Neural cell (in vitro differentiated cells): ENCODE measurements at regions not wholly inside any gene's neighbourhood (a gene's known extent, or its start where the extent isn't known, plus 50 kb on each side); places are given as distances from the start of the nearest gene placed in this dataset.

Source experiments
- EP300 ChIP-seq: fragments of 450-650 bp; conservative IDR thresholded peaks from 2 replicates; pipeline ENCODE4 v1.6.1; 2014; ENCODE audit warnings: antibody characterized with exemption, mild to moderate bottlenecking, moderate library complexity; ENCODE audit not compliant: poor library complexity, severe bottlenecking
- EZH2 ChIP-seq: fragments of 200-600, 300-800 bp; shearing (Covaris generic), sonication (generic); IDR thresholded peaks from 2 replicates; pipeline ENCODE4 v1.6.1; 2014; ENCODE audit warnings: antibody characterized with exemption, low read length, borderline replicate concordance, mild to moderate bottlenecking; ENCODE audit not compliant: insufficient read depth, poor library complexity, severe bottlenecking
- POLR2AphosphoS5 ChIP-seq: IDR thresholded peaks from 2 replicates; pipeline ENCODE4 v1.6.1; 2012
- RAD21 ChIP-seq: fragments of 450-650 bp; conservative IDR thresholded peaks from 2 replicates; pipeline ENCODE4 v1.6.1; 2014; ENCODE audit warnings: antibody characterized with exemption, mild to moderate bottlenecking, moderate library complexity
- TAF1 ChIP-seq: IDR thresholded peaks from 2 replicates; pipeline ENCODE4 v1.6.1; 2012; ENCODE audit warnings: low read depth
- TF ChIP-seq, protein P1 (sequence below): fragments of 450-650 bp; IDR thresholded peaks from 2 replicates; pipeline ENCODE4 v1.5.1; 2014; ENCODE audit warnings: antibody characterized with exemption, mild to moderate bottlenecking, moderate library complexity; ENCODE audit not compliant: poor library complexity, severe bottlenecking
- TF ChIP-seq, protein P2 (sequence below): IDR thresholded peaks from 2 replicates; pipeline ENCODE4 v1.6.1; 2012; ENCODE audit warnings: borderline replicate concordance

DNA sequence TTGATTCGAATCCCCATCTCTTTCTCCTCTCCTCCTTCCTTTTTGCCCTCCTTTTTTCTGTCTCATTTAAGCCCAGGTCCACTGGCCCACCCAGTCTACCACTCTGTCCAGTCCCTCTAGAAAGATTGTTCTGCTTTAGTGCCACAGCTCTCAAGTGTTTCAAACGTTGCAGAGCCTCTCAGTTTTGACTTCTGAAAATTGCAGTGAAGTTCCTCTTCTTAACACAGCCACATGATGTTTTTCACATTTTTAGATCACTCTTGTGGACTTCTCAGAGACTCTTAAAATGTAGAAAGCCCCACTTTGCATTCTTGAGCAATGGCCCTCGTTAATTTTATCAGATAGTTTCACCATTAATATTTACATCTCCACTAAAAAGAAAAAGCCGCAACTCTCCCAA is 253.1 kb downstream of the HAPSTR1 start:
- no peak for TF ChIP-seq POLR2AphosphoS5
- no peak for TF ChIP-seq EZH2
- TF ChIP-seq, protein P1, sequence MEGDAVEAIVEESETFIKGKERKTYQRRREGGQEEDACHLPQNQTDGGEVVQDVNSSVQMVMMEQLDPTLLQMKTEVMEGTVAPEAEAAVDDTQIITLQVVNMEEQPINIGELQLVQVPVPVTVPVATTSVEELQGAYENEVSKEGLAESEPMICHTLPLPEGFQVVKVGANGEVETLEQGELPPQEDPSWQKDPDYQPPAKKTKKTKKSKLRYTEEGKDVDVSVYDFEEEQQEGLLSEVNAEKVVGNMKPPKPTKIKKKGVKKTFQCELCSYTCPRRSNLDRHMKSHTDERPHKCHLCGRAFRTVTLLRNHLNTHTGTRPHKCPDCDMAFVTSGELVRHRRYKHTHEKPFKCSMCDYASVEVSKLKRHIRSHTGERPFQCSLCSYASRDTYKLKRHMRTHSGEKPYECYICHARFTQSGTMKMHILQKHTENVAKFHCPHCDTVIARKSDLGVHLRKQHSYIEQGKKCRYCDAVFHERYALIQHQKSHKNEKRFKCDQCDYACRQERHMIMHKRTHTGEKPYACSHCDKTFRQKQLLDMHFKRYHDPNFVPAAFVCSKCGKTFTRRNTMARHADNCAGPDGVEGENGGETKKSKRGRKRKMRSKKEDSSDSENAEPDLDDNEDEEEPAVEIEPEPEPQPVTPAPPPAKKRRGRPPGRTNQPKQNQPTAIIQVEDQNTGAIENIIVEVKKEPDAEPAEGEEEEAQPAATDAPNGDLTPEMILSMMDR, result no peak
- TF ChIP-seq RAD21, result no peak
- no peak for TF ChIP-seq EP300
- TF ChIP-seq TAF1, result no peak
- TF ChIP-seq, protein P2, sequence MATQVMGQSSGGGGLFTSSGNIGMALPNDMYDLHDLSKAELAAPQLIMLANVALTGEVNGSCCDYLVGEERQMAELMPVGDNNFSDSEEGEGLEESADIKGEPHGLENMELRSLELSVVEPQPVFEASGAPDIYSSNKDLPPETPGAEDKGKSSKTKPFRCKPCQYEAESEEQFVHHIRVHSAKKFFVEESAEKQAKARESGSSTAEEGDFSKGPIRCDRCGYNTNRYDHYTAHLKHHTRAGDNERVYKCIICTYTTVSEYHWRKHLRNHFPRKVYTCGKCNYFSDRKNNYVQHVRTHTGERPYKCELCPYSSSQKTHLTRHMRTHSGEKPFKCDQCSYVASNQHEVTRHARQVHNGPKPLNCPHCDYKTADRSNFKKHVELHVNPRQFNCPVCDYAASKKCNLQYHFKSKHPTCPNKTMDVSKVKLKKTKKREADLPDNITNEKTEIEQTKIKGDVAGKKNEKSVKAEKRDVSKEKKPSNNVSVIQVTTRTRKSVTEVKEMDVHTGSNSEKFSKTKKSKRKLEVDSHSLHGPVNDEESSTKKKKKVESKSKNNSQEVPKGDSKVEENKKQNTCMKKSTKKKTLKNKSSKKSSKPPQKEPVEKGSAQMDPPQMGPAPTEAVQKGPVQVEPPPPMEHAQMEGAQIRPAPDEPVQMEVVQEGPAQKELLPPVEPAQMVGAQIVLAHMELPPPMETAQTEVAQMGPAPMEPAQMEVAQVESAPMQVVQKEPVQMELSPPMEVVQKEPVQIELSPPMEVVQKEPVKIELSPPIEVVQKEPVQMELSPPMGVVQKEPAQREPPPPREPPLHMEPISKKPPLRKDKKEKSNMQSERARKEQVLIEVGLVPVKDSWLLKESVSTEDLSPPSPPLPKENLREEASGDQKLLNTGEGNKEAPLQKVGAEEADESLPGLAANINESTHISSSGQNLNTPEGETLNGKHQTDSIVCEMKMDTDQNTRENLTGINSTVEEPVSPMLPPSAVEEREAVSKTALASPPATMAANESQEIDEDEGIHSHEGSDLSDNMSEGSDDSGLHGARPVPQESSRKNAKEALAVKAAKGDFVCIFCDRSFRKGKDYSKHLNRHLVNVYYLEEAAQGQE, result no peak
